Superior temporal gyrus (tissue), 1 donor: ENCODE measurements at regions not wholly inside any gene's neighbourhood (a gene's known extent, or its start where the extent isn't known, plus 50 kb on each side); places are given as distances from the start of the nearest gene placed in this dataset.

Source experiments
- DNase-seq: peaks from one replicate; pipeline ENCODE4 v3.0.0-alpha.2; 2016; ENCODE audit errors: extremely low spot score

GRCh38 chr12:67498991-67499390 is 149.6 kb upstream of the DYRK2 start:
- peak; percentile 38 for DNase-seq

DNA sequence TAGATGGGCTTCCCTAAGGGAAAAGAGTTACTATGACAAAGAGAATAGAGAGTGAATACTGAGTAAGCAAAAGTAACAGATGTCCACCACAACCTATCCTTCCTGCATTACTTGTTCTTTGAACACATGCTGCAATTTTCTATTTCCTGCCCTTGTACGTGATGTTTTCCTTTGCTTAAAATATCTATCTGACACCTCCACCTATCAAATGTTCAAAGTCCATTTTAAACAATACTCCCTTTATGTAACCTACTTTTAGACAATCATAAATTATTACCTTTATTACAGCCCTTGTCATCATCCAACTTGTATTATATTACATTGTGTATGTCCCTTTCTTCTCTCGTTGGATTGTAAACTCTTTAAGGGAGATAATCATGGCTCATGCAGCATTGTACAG is 147.2 kb upstream of the DYRK2 start:
- no peak for DNase-seq

GRCh38 chr12:67504026-67504425 is 144.5 kb upstream of the DYRK2 start:
- no peak for DNase-seq

GRCh38 chr12:67506739-67507138 is 141.8 kb upstream of the DYRK2 start:
- DNase-seq = no peak

GRCh38 chr12:67508830-67509229 is 139.7 kb upstream of the DYRK2 start:
- no peak for DNase-seq

- DNase-seq = no peak
Observed at GRCh38 chr12:67509666-67510386, 138.7 kb upstream of the DYRK2 start.

DNA sequence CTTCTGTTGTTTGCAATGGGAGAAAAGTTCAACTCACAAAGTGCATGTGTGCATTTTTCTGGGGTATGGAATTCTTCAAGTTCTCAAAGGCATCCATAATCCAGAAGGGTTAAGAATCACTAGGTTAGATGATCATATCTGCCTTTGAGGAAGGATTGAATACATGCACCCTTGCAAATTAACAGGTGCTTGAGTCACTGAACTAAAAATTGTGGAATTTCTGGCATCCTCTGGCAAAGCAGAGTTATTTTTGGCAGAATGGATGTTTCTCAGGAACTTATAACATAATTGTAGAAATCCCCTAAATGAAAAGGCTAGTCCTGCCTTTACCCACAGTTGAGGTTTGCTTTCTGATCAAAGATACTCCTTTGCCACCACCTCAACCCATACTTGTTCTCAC is 136.5 kb upstream of the DYRK2 start:
- no peak for DNase-seq

GRCh38 chr12:67514502-67514901 is 134.0 kb upstream of the DYRK2 start:
- no peak for DNase-seq

- DNase-seq = no peak
Observed at GRCh38 chr12:67515679-67516340, 132.7 kb upstream of the DYRK2 start.

DNA sequence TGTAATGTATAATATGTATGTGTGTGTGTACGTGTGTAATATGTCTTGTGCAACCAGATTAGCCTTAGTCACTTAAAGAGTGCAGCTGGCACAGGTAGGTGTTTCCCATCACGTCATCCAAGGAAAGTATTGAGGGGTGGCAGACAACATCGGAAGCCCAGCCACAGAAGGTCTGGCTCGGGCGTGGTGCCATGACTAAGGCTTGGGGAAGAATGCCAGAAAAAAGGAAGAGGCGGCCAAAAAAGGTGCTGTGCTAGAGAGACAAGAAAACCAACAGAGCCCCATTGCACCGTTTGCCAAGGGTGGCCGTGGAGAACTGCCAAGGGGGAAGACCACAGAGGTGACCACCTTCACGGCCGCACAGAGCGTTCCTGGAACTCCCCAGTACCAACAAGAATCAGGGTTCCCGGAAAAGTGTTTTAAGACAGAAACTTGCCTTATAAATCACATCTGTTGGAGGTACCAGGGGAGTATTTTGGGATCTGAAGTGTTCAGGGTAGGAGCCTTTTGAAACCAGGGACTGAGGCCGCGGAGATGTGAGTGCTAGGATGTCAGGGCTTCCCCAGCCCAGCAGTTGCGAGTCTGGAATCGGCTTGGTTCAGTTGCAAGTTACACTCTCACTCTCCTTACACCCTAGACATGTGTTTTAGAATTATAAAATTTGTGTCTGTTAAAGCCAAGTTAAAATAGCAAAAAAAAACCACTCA is 131.2 kb upstream of the DYRK2 start:
- DNase-seq = no peak

- DNase-seq = no peak
Observed at GRCh38 chr12:67519484-67520433, 128.8 kb upstream of the DYRK2 start.

GRCh38 chr12:67520606-67521005 is 127.9 kb upstream of the DYRK2 start:
- no peak for DNase-seq

GRCh38 chr12:67522222-67522621 is 126.3 kb upstream of the DYRK2 start:
- no peak for DNase-seq

GRCh38 chr12:67523538-67523937 is 125.0 kb upstream of the DYRK2 start:
- DNase-seq = no peak

- no peak for DNase-seq
Observed at GRCh38 chr12:67524861-67525616, 123.5 kb upstream of the DYRK2 start.

DNA sequence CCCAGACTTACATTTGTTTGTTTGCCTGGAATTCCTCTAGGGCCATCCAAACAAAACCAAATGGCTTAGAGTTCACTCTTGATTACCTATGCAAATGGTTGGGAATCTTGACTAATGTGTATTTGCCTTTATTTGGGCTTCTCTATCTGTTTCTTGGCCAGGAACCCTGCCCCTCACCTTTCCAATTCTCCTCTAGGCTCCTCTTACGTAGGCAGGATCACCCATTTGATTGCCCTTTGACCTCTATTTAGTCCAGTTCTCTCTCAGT is 123.0 kb upstream of the DYRK2 start:
- DNase-seq = no peak

DNA sequence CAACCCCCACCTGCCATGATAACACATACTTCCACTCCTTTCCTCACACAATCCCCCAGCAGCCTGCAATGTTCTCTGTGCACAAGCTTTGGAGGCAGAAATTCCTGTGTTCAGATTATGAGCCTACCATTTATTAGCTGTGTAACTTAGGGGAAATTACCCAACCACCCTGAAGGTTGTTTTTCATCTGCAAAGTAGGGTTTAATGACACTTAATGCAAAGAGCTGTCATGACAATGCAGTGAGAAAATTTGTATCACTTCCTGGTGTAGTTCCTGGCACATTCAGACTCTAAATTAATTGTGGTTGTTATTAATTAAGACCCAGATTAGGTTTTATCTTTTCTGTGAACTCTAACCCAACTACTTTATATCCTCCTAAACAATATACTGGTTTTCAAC is 122.4 kb upstream of the DYRK2 start:
- no peak for DNase-seq

GRCh38 chr12:67531051-67531450 is 117.5 kb upstream of the DYRK2 start:
- no peak for DNase-seq

- DNase-seq = no peak
Observed at GRCh38 chr12:67531501-67531900, 117.0 kb upstream of the DYRK2 start.

DNA sequence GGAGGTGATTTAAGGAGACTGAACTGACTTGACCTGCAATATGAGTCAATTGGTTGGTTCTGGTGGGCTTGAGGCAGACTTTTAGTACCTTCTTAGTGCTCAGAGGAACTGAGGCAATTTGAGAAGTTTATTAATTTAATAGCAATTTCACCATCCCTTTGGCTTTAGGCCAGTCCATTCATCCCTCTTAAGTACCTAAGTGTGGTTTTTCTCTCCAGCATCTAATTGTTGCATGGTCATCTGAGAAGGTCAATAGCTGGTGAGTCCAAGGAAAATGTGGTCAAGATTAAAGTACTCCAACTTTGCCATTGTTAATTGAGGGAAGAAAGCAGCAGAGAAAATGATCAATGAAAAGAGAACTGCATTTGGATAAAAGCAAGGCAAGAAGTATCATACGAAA is 115.4 kb upstream of the DYRK2 start:
- no peak for DNase-seq

- DNase-seq = no peak
Observed at GRCh38 chr12:67534046-67534445, 114.5 kb upstream of the DYRK2 start.
